ENCODE measurements at regions not wholly inside any gene's neighbourhood (a gene's known extent, or its start where the extent isn't known, plus 50 kb on each side); places are given as distances from the start of the nearest gene placed in this dataset.

DNA sequence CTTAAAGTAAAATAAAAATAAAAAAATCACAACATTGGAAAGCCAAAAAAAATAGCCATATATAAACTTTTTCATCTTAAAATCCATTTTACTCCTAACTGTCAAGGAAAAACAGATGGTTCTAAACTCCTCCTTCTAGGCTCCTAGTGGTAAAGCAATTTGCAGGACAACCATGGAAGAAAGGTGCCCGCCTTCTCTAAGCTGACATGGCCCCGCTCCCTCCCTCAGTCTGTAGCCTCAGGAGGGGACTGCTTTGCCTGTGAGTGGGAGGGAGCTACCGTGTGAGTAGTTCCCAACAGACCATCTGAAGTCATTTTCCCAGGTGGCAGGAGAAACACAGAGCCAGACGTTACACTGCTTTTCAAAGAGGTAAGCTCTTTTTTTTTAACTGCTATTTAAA is 336.2 kb upstream of the FAT1 start:
- no peak for TF ChIP-seq SIN3A (IDR thresholded peaks at IDR 0.05; ENCODE audit: borderline replicate concordance, insufficient read depth, low read length)
- TF ChIP-seq FOXP2 (optimal IDR thresholded peaks at IDR 0.05; ENCODE audit: borderline replicate concordance, extremely low read depth, extremely low read length, insufficient read depth) = no peak
- TF ChIP-seq TAF1 (IDR thresholded peaks at IDR 0.05; ENCODE audit: borderline replicate concordance, insufficient read depth, low read length) = no peak
- no peak for TF ChIP-seq REST (IDR thresholded peaks at IDR 0.05; ENCODE audit: insufficient read depth in 1 of 2, low read depth in 2 of 2, low read length in 2 of 2)
- TF ChIP-seq POLR2AphosphoS5 (IDR thresholded peaks at IDR 0.05; ENCODE audit: low read depth, low read length) = no peak

DNA sequence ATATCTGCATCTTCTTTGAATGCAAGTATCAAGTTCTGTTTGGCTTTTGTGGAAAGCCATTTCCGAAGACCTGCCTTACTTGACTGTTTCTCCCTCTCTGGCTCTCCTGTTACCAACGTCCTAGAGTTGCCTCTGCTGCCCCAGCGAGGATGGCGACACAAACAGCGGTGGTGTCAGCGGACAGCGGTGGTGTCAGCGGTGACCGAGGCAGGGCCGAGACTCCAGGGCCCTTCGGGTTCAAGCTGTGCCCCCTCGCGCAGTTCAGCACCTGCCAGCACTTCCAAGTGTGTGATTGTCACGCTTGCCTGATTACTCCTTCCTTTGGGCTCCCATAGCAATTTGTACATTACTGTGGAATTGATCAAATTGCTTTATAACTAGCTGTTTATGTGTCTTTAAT is 336.9 kb upstream of the FAT1 start:
- TF ChIP-seq POLR2AphosphoS5 (IDR thresholded peaks at IDR 0.05; ENCODE audit: low read depth, low read length) (no peak), SIN3A (IDR thresholded peaks at IDR 0.05; ENCODE audit: borderline replicate concordance, insufficient read depth, low read length) (no peak), TAF1 (IDR thresholded peaks at IDR 0.05; ENCODE audit: borderline replicate concordance, insufficient read depth, low read length) (no peak), REST (IDR thresholded peaks at IDR 0.05; ENCODE audit: insufficient read depth in 1 of 2, low read depth in 2 of 2, low read length in 2 of 2) (no peak), FOXP2 (optimal IDR thresholded peaks at IDR 0.05; ENCODE audit: borderline replicate concordance, extremely low read depth, extremely low read length, insufficient read depth) (no peak)

GRCh38 chr4:187063251-187063650 is 339.6 kb upstream of the FAT1 start:
- no peak for TF ChIP-seq FOXP2 (optimal IDR thresholded peaks at IDR 0.05; ENCODE audit: borderline replicate concordance, extremely low read depth, extremely low read length, insufficient read depth)
- TF ChIP-seq POLR2AphosphoS5 (IDR thresholded peaks at IDR 0.05; ENCODE audit: low read depth, low read length) = no peak
- TF ChIP-seq REST (IDR thresholded peaks at IDR 0.05; ENCODE audit: insufficient read depth in 1 of 2, low read depth in 2 of 2, low read length in 2 of 2) = no peak
- no peak for TF ChIP-seq SIN3A (IDR thresholded peaks at IDR 0.05; ENCODE audit: borderline replicate concordance, insufficient read depth, low read length)
- no peak for TF ChIP-seq TAF1 (IDR thresholded peaks at IDR 0.05; ENCODE audit: borderline replicate concordance, insufficient read depth, low read length)

GRCh38 chr4:187064033-187064432 is 340.4 kb upstream of the FAT1 start:
- TF ChIP-seq TAF1 (IDR thresholded peaks at IDR 0.05; ENCODE audit: borderline replicate concordance, insufficient read depth, low read length) (no peak), REST (IDR thresholded peaks at IDR 0.05; ENCODE audit: insufficient read depth in 1 of 2, low read depth in 2 of 2, low read length in 2 of 2) (no peak), POLR2AphosphoS5 (IDR thresholded peaks at IDR 0.05; ENCODE audit: low read depth, low read length) (no peak), FOXP2 (optimal IDR thresholded peaks at IDR 0.05; ENCODE audit: borderline replicate concordance, extremely low read depth, extremely low read length, insufficient read depth) (no peak), SIN3A (IDR thresholded peaks at IDR 0.05; ENCODE audit: borderline replicate concordance, insufficient read depth, low read length) (no peak)

DNA sequence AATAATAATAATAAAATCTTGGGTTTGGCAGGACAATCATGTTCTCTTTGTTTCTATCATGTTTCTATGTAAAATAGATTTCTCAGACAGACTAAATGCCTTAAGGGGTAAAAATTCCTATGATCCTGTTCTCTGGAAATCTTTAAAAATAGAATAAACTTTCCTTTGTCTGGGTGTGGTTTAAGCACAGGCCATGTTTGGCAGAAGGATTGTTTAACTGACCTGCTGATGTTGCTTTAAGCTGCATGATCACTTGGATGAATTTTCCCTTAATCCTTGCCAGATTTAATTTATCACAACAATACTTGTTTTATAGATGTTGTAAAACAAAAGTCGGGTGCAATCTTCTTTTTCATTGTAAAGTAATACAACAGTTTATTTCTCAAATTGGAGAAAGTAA is 341.7 kb upstream of the FAT1 start:
- TF ChIP-seq REST (IDR thresholded peaks at IDR 0.05; ENCODE audit: insufficient read depth in 1 of 2, low read depth in 2 of 2, low read length in 2 of 2) (no peak), TAF1 (IDR thresholded peaks at IDR 0.05; ENCODE audit: borderline replicate concordance, insufficient read depth, low read length) (no peak), SIN3A (IDR thresholded peaks at IDR 0.05; ENCODE audit: borderline replicate concordance, insufficient read depth, low read length) (no peak), POLR2AphosphoS5 (IDR thresholded peaks at IDR 0.05; ENCODE audit: low read depth, low read length) (no peak), FOXP2 (optimal IDR thresholded peaks at IDR 0.05; ENCODE audit: borderline replicate concordance, extremely low read depth, extremely low read length, insufficient read depth) (no peak)
